ENCODE measurements at regions not wholly inside any gene's neighbourhood (a gene's known extent, or its start where the extent isn't known, plus 50 kb on each side); places are given as distances from the start of the nearest gene placed in this dataset.

- H3K4me3 ChIP-seq = no peak overlapping the region
- intact Hi-C loops (cut with DNase I) = no loop called here
- no peaks in the 10 kb centered on the region for H3K4me1 ChIP-seq
- 77 to 78% (median 78%) methylated on average over 3 of the region's 3 CpGs for WGBS, 4 donors
- H3K36me3 ChIP-seq = no peaks in the 10 kb centered on the region
- peaks cover 0 to 5% (median 0%) of the 10 kb centered on the region in 12 donors for H3K9me3 ChIP-seq
- DNase-seq (no peak), ATAC-seq (no peak)
- TF ChIP-seq POLR2A (IDR thresholded peaks at IDR 0.05) = no peak
- no peak for TF ChIP-seq CTCF (IDR thresholded peaks at IDR 0.05)
- H3K27ac ChIP-seq = no peak overlapping the region
- H3K27me3 ChIP-seq = no peaks in the 10 kb centered on the region
These were observed 79.9 kb upstream of the ABCB5 start for GRCh38 chr7:20535541-20535940.

- TF ChIP-seq POLR2A (IDR thresholded peaks at IDR 0.05) = no peak
- no peak for TF ChIP-seq CTCF (IDR thresholded peaks at IDR 0.05)
- H3K27me3 ChIP-seq = no peaks in the 10 kb centered on the region
- H3K9me3 ChIP-seq = peaks cover 0 to 11% (median 0%) of the 10 kb centered on the region in 12 donors
- H3K27ac ChIP-seq = no peak overlapping the region
- H3K4me1 ChIP-seq = peaks cover 0 to 5% (median 0%) of the 10 kb centered on the region in 12 donors
- 88 to 92% (median 89%) methylated on average over 4 of the region's 4 CpGs for WGBS, 4 donors
- no peak for ATAC-seq
- no peak overlapping the region for H3K4me3 ChIP-seq
- intact Hi-C loops (cut with DNase I) = no loop called here
- DNase-seq = no peak
- H3K36me3 ChIP-seq = no peaks in the 10 kb centered on the region
These were observed 76.3 kb upstream of the ABCB5 start for GRCh38 chr7:20539201-20539600.

GRCh38 chr7:20541608-20542349, 73.7 kb upstream of the ABCB5 start:
- Histone ChIP-seq H3K27ac (no peak overlapping the region), H3K27me3 (no peaks in the 10 kb centered on the region), H3K36me3 (no peaks in the 10 kb centered on the region), H3K4me1 (peaks cover 0 to 5% (median 0%) of the 10 kb centered on the region in 12 donors), H3K4me3 (no peak overlapping the region), H3K9me3 (peaks cover 0 to 11% (median 0%) of the 10 kb centered on the region in 12 donors)
- DNase-seq = no peak
- intact Hi-C loops (cut with DNase I) = no loop called here
- no peak for TF ChIP-seq CTCF (IDR thresholded peaks at IDR 0.05)
- no peak for TF ChIP-seq POLR2A (IDR thresholded peaks at IDR 0.05)
- no peak for ATAC-seq
- 73 to 79% (median 75%) methylated on average over 6 of the region's 6 CpGs for WGBS, 4 donors

- ATAC-seq (peak; percentile 73 to 83 (median 79)), DNase-seq (peak in 2 of 5 donors; percentile 33 to 40)
- TF ChIP-seq CTCF (IDR thresholded peaks at IDR 0.05) (no peak), POLR2A (IDR thresholded peaks at IDR 0.05) (no peak)
- H3K27me3 ChIP-seq = no peaks in the 10 kb centered on the region
- 11 to 41% (median 32%) methylated on average over 1 of the region's 1 CpG for WGBS, 4 donors
- peaks cover 0 to 5% (median 0%) of the 10 kb centered on the region in 12 donors for H3K4me1 ChIP-seq
- no peak overlapping the region for H3K4me3 ChIP-seq
- peaks cover 0 to 11% (median 0%) of the 10 kb centered on the region in 12 donors for H3K9me3 ChIP-seq
- no peaks in the 10 kb centered on the region for H3K36me3 ChIP-seq
- intact Hi-C loops (cut with DNase I) = no loop called here
- no peak overlapping the region for H3K27ac ChIP-seq
These were observed 72.9 kb upstream of the ABCB5 start for GRCh38 chr7:20542594-20542993.
